Upper lobe of left lung (tissue), 6 donors: ENCODE measurements at regions not wholly inside any gene's neighbourhood (a gene's known extent, or its start where the extent isn't known, plus 50 kb on each side); places are given as distances from the start of the nearest gene placed in this dataset.

ENCODE experiments used
- ATAC-seq, 2 donors: fragments of 200-7000 bp; cut with Tn5 transposase; one replicate each; pipeline ENCODE4 v1.9.1; 2022; ENCODE audit warnings: mild to moderate bottlenecking in 2 of 2, moderate library complexity in 2 of 2; ENCODE audit not compliant: low FRiP score in 2 of 2
- DNase-seq, 2 donors: peaks; one replicate each; pipeline ENCODE4 v3.0.0-alpha.2; 2019 to 2020
- H3K27ac ChIP-seq, 4 donors: fragments of 200-600 bp; sonication (generic); one replicate each; pipeline ENCODE4 v1.5.1; 2016 to 2019
- H3K27me3 ChIP-seq, 4 donors: fragments of 200-600 bp; sonication (generic); one replicate each; pipeline ENCODE4 v1.5.1; 2017 to 2019
- H3K36me3 ChIP-seq, 4 donors: fragments of 200-600 bp; sonication (generic); one replicate each; pipeline ENCODE4 v1.5.1; 2016 to 2019
- H3K4me1 ChIP-seq, 4 donors: fragments of 200-600 bp; sonication (generic); one replicate each; pipeline ENCODE4 v1.5.1; 2018 to 2019
- H3K4me3 ChIP-seq, 4 donors: fragments of 200-600 bp; sonication (generic); one replicate each; pipeline ENCODE4 v1.5.1; 2017 to 2019; ENCODE audit warnings: mild to moderate bottlenecking in 2 of 4, moderate library complexity in 1 of 4
- H3K9me3 ChIP-seq, 4 donors: fragments of 200-600 bp; sonication (generic); one replicate each; pipeline ENCODE4 v1.5.1; 2018 to 2019
- EP300 ChIP-seq, 4 donors: sonication (generic); formaldehyde crosslinking; IDR thresholded peaks; one replicate each; pipeline ENCODE4 v1.5.1; 2017; ENCODE audit warnings: antibody characterized with exemption in 4 of 4, control low read depth in 2 of 4
- POLR2A ChIP-seq, 4 donors: fragments of 450-650 bp; IDR thresholded peaks; one replicate each; pipeline ENCODE4 v1.5.1; 2016 to 2017; ENCODE audit warnings: antibody characterized with exemption in 4 of 4, mild to moderate bottlenecking in 2 of 4
- POLR2AphosphoS5 ChIP-seq, 2 donors: sonication (generic); formaldehyde crosslinking; IDR thresholded peaks; one replicate each; pipeline ENCODE4 v1.5.1; 2017; ENCODE audit warnings: antibody characterized with exemption in 2 of 2
- WGBS, 2 donors: methylation state at CpG; one replicate each; pipeline ENCODE4 v1.1.5; 2017 to 2018; 5-methylcytosine and 5-hydroxymethylcytosine counted together
- TF ChIP-seq, protein P1 (sequence below), 6 experiments: fragments of 450-650 bp in 4 of 6; fragments of 200-600 bp in 2 of 6; sonication (generic) in 2 of 6; IDR thresholded peaks; one replicate each; pipeline ENCODE4 v1.5.1; 2016 to 2019; ENCODE audit warnings: antibody characterized with exemption in 6 of 6
- donor health status: DM: no; HTN: no; CAD: no; lungs with moderate emphysema.
- donor health status: DM: no; HTN: yes; CAD: no; lungs with severe emphysema.

DNA sequence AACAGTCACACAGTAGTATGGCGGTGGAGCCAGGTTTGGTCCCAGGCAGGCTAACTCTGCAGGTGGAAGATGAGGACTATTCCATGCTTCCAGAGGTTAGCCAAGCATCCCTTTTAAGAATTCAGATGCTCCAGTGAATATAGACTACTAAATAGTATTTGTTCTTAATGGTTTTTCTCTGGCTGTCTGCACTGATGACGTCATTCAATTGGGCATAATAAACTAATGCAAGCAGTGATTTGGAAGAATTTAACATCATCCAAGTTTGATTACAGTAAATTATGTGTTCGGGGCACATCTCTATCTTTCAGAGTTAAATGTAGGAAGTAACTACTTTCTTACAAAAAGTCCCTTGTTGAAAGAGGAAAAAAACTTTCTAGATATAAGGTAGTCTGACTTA, 78.8 kb upstream of the RND3 start:
- 73 to 76% methylated on average over 3 of the region's 3 CpGs for WGBS, 2 donors

DNA sequence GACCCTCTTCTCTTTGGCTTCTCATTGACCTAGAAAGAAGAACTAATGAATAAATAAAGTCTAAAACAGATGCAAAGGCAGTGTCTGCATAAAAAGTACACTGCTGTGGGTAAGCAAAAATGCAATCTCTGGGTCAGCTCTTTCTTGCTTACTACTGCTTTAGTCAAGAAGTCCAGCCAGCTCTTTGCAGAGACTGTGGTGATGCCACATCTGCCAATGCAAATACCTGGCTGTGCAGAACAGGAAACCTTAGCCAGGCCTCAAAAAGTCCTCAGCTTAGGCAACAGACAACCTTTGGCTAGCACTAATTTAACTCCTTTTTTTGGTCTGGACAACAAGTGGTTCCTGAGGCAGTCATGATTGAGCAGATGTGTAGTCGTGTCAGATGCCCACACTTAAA, 73.6 kb upstream of the RND3 start:
- Histone ChIP-seq H3K36me3 (no peaks in the 10 kb centered on the region), H3K9me3 (no peaks in the 10 kb centered on the region), H3K4me1 (no peaks in the 10 kb centered on the region), H3K4me3 (no peak overlapping the region), H3K27ac (no peak overlapping the region), H3K27me3 (no peaks in the 10 kb centered on the region)
- DNase-seq (no peak), ATAC-seq (no peak)
- WGBS, 2 donors, result 67 to 86% methylated on average over 1 of the region's 1 CpG
- TF ChIP-seq, protein P1, sequence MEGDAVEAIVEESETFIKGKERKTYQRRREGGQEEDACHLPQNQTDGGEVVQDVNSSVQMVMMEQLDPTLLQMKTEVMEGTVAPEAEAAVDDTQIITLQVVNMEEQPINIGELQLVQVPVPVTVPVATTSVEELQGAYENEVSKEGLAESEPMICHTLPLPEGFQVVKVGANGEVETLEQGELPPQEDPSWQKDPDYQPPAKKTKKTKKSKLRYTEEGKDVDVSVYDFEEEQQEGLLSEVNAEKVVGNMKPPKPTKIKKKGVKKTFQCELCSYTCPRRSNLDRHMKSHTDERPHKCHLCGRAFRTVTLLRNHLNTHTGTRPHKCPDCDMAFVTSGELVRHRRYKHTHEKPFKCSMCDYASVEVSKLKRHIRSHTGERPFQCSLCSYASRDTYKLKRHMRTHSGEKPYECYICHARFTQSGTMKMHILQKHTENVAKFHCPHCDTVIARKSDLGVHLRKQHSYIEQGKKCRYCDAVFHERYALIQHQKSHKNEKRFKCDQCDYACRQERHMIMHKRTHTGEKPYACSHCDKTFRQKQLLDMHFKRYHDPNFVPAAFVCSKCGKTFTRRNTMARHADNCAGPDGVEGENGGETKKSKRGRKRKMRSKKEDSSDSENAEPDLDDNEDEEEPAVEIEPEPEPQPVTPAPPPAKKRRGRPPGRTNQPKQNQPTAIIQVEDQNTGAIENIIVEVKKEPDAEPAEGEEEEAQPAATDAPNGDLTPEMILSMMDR (IDR thresholded peaks at IDR 0.05), result no peak
- no peak for TF ChIP-seq EP300 (IDR thresholded peaks at IDR 0.05)
- no peak for TF ChIP-seq POLR2A (IDR thresholded peaks at IDR 0.05)
- TF ChIP-seq POLR2AphosphoS5 (IDR thresholded peaks at IDR 0.05), result no peak

More for the DNA sequence above, 78.8 kb upstream of the RND3 start:
- Histone ChIP-seq H3K27me3 (no peaks in the 10 kb centered on the region), H3K27ac (no peak overlapping the region), H3K4me1 (no peaks in the 10 kb centered on the region), H3K36me3 (no peaks in the 10 kb centered on the region), H3K4me3 (no peak overlapping the region), H3K9me3 (no peaks in the 10 kb centered on the region)
- ATAC-seq (no peak), DNase-seq (no peak)
- TF ChIP-seq POLR2A (IDR thresholded peaks at IDR 0.05) (no peak), EP300 (IDR thresholded peaks at IDR 0.05) (no peak), POLR2AphosphoS5 (IDR thresholded peaks at IDR 0.05) (no peak)
- TF ChIP-seq, protein P1 (IDR thresholded peaks at IDR 0.05), result no peak

DNA sequence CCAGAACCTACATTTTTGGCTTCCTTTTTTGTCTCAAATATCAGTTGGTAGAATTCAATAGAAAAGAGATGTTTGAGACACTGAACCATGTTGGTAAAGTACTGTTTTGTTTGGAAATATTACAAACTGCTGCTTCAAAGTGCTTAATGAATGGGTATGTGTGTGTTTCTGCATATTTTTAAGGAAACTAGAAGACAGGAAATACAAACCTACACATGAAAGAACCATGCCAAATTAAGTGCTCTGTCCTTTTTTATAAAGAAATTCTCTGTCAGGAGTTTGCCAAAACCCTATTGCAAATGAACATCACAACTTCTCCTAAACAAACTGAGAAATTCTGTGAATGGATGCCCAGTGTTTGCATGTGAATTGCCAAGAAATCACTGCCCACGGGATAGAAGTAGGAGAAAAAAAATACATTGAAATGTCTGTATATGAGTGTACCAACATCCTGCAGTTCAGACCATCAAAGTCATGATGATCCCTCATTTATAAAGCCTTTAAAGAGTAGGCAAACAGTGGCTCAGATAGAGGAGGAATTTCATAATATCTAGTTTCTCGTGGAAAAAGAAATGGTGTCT, 69.6 kb upstream of the RND3 start:
- Histone ChIP-seq H3K4me3 (no peak overlapping the region), H3K36me3 (no peaks in the 10 kb centered on the region), H3K4me1 (no peaks in the 10 kb centered on the region), H3K9me3 (no peaks in the 10 kb centered on the region), H3K27me3 (no peaks in the 10 kb centered on the region), H3K27ac (no peak overlapping the region)
- TF ChIP-seq EP300 (IDR thresholded peaks at IDR 0.05), result no peak
- TF ChIP-seq, protein P1 (IDR thresholded peaks at IDR 0.05), result no peak
- TF ChIP-seq POLR2A (IDR thresholded peaks at IDR 0.05), result no peak
- no peak for TF ChIP-seq POLR2AphosphoS5 (IDR thresholded peaks at IDR 0.05)
- no peak for ATAC-seq
- 60 to 61% methylated on average over 2 of the region's 2 CpGs for WGBS, 2 donors
- DNase-seq, result no peak

DNA sequence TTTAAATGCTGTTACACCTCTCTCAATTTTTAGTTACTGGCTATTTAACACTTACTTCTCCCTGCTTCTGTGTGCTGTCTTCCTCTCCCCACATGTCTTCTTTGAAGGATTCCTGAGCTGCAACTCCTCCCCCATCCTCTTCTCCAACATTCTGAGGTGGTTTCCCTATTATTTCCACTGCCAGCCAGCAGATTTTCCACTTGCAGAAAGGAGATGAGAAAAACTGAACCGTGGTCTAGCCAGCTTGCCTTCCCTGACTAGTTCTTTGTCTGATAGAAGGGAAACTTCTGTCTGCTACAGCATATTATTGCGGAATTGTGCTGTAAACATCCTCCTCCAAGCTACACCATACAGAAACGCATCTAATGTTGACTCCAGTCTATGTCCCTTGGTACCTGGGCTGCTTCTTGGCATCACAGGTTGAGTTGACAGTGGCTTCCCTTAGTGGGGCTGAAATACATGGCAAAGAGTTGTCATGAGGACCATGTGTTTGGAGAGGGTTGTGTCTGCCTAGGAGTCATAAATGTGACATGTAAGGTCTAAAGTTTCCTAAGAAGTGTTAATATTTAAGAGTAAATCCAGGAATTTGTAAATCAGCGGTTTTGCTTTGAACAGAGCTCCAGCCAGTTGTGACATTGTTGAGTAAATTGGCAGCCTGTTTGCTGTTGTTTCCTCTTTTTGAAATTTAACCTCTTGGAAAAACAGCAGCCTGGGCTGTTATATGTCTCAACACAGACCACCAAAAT, 68.3 kb upstream of the RND3 start:
- Histone ChIP-seq H3K4me3 (no peak overlapping the region), H3K9me3 (no peaks in the 10 kb centered on the region), H3K27ac (no peak overlapping the region), H3K4me1 (no peaks in the 10 kb centered on the region), H3K27me3 (no peaks in the 10 kb centered on the region), H3K36me3 (no peaks in the 10 kb centered on the region)
- WGBS, 2 donors, result 63 to 65% methylated on average over 4 of the region's 4 CpGs
- DNase-seq (no peak), ATAC-seq (no peak)
- TF ChIP-seq POLR2A (IDR thresholded peaks at IDR 0.05) (no peak), POLR2AphosphoS5 (IDR thresholded peaks at IDR 0.05) (no peak), EP300 (IDR thresholded peaks at IDR 0.05) (no peak)
- TF ChIP-seq, protein P1 (IDR thresholded peaks at IDR 0.05), result no peak

DNA sequence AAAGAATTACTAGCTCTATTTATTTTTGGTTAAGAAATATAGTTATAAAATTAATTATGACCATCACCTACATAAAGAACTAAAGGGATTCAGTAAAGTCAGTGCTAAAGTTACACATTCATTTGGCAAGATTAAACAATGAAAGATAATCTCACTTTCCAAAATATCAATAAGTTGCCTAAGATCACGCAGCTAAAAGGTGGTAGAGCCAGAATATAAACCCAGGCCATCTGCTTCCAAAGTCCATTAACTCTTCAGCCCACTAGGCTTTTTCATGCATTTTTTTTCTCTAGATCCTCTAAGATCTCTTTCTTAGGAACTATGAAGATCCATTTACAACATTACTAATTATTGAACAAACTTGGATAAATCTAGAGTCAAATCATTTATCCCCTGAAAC, 66.6 kb upstream of the RND3 start:
- TF ChIP-seq POLR2AphosphoS5 (IDR thresholded peaks at IDR 0.05) (no peak), EP300 (IDR thresholded peaks at IDR 0.05) (no peak), POLR2A (IDR thresholded peaks at IDR 0.05) (no peak)
- TF ChIP-seq, protein P1 (IDR thresholded peaks at IDR 0.05), result no peak
- DNase-seq (no peak), ATAC-seq (no peak)
- H3K4me1 ChIP-seq, result no peaks in the 10 kb centered on the region
- no peak overlapping the region for H3K27ac ChIP-seq
- no peaks in the 10 kb centered on the region for H3K9me3 ChIP-seq
- no peaks in the 10 kb centered on the region for H3K27me3 ChIP-seq
- 82 to 85% methylated on average over 1 of the region's 1 CpG for WGBS, 2 donors
- no peak overlapping the region for H3K4me3 ChIP-seq
- H3K36me3 ChIP-seq, result no peaks in the 10 kb centered on the region
